ENCODE measurements at regions not wholly inside any gene's neighbourhood (a gene's known extent, or its start where the extent isn't known, plus 50 kb on each side); places are given as distances from the start of the nearest gene placed in this dataset.

DNA sequence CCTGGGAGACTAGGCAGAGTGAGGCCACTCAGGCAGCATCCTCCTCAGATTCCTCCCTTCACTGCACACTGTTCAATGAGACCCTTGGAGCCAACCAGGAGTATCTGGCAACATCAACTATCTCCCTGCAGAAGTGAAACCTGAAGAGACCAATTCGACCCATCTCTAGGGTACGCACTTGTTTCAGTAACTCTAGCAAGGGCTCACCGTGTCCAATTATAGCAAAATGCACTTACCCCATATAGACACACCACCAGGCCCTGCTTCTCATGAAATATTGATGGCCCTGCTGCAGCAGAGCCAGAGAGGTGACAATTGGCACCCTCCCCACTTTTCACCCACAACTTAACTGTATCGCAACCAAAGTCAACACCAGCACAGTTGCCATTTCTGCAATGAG lies 196.1 kb upstream of the IGF1R start:
- Mint-ChIP-seq H3K36me3 (no peaks in the 10 kb centered on the region), H3K4me1 (no peaks in the 10 kb centered on the region), H3K9me3 (no peaks in the 10 kb centered on the region), H3K27me3 (ENCODE audit: low read depth in 3 of 3) (peaks cover 2 to 7% (median 5%) of the 10 kb centered on the region in 3 donors), H3K4me3 (no peak overlapping the region), H3K27ac (no peak overlapping the region)
- no peak for DNase-seq

DNA sequence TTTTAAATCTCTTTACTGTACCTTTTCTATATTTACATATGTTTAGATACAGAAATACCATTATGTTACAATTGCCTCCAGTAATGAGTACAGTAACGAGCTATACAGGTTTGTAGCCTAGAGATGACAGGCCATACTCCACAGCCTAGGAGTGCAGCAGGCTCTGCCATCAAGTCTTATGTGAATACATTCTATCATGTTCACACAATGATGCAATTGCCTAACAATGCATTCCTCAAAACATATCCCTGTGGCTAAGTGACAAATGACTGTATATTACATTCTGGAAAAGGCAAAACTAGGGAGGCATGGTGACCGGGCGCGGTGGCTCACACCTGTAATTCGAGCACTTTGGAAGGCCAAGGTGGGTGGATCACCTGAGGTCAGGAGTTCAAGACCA lies 192.4 kb upstream of the IGF1R start:
- H3K36me3 Mint-ChIP-seq = no peaks in the 10 kb centered on the region
- peaks cover 0 to 4% (median 0%) of the 10 kb centered on the region in 6 donors for H3K9me3 Mint-ChIP-seq
- no peak overlapping the region for H3K4me3 Mint-ChIP-seq
- peaks cover 3 to 9% (median 5%) of the 10 kb centered on the region in 3 donors for H3K27me3 Mint-ChIP-seq (ENCODE audit: low read depth in 3 of 3)
- no peaks in the 10 kb centered on the region for H3K4me1 Mint-ChIP-seq
- no peak overlapping the region for H3K27ac Mint-ChIP-seq
- no peak for DNase-seq

DNA sequence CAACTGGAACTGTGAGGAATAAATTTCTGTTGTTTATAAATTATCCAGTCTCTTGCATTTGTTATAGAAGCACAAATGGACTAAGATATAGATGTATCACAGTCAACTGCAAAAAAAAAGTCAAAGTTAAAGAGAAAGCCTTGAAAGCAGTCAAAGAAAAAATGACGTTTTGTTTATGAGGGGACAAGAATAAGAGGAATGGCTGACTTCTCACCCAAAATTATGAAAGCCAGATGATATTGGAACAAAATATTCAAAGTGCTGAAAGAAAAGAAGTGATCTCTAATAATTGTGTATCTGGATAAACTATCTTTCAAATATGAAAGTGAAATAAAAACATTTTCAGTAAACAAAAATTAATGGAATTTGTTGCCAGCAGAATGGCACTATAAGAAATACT lies 171.8 kb upstream of the IGF1R start:
- H3K27me3 Mint-ChIP-seq (ENCODE audit: low read depth in 3 of 3) = peaks cover 0 to 4% (median 3%) of the 10 kb centered on the region in 3 donors
- H3K9me3 Mint-ChIP-seq = peaks cover 6 to 35% (median 19%) of the 10 kb centered on the region in 6 donors
- no peak for DNase-seq
- peaks cover 0 to 6% (median 0%) of the 10 kb centered on the region in 3 donors for H3K36me3 Mint-ChIP-seq
- no peaks in the 10 kb centered on the region for H3K4me1 Mint-ChIP-seq
- H3K4me3 Mint-ChIP-seq = no peak overlapping the region
- H3K27ac Mint-ChIP-seq = no peak overlapping the region

DNA sequence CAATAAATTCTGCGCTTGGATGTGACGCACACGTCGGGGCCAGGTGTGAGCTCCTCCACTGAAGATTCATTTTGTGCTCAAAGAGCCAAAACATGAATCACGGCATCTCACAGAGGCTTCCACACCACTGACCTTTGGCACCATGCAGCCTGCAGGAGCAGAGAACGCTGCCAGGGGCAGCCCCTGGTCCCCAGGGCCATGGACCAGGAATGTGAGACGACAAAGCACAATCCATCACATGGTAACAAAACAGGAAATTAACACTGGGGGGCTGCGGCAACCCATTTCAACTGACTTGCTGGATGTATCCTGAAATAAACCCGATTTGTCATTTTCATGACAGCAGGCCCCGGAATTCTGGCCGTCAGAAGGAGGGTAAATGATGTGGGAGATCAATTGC lies 167.5 kb upstream of the IGF1R start:
- Mint-ChIP-seq H3K27me3 (ENCODE audit: low read depth in 3 of 3) (peaks cover 0 to 4% (median 0%) of the 10 kb centered on the region in 3 donors), H3K9me3 (peaks cover 5 to 21% (median 14%) of the 10 kb centered on the region in 6 donors), H3K36me3 (peaks cover 0 to under 1% (median 0%) of the 10 kb centered on the region in 3 donors), H3K27ac (no peak overlapping the region), H3K4me3 (no peak overlapping the region), H3K4me1 (no peaks in the 10 kb centered on the region)
- no peak for DNase-seq

DNA sequence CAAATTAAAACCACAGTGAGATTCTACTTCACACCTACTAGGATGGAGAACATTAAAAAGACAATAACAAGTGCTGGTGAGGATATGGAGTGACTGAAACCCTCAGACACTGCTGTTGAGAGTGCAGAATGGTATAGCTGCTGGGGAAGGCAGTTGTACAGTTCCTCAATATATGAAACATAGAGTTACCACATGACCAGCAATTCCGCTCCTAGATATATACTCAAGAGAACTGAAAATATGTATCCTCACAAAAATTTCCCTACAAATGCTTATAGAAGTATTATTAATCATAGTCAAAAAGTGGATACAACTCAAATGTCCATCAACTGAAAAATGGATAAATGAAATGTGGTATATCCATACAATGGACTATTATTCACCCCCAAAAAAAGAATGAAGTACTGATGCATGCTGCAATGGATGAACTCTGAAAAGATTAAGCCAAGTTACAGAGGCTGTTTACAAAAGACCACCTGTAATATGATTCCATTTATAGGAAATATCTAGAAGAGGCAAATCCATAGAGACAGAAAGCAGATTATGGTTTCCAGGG lies 164.7 kb upstream of the IGF1R start:
- H3K4me3 Mint-ChIP-seq = no peak overlapping the region
- H3K36me3 Mint-ChIP-seq = no peaks in the 10 kb centered on the region
- H3K27me3 Mint-ChIP-seq (ENCODE audit: low read depth in 3 of 3) = peaks cover 0 to 4% (median 1%) of the 10 kb centered on the region in 3 donors
- peaks cover 0 to 5% (median 0%) of the 10 kb centered on the region in 6 donors for H3K9me3 Mint-ChIP-seq
- no peaks in the 10 kb centered on the region for H3K4me1 Mint-ChIP-seq
- H3K27ac Mint-ChIP-seq = no peak overlapping the region
- no peak for DNase-seq

DNA sequence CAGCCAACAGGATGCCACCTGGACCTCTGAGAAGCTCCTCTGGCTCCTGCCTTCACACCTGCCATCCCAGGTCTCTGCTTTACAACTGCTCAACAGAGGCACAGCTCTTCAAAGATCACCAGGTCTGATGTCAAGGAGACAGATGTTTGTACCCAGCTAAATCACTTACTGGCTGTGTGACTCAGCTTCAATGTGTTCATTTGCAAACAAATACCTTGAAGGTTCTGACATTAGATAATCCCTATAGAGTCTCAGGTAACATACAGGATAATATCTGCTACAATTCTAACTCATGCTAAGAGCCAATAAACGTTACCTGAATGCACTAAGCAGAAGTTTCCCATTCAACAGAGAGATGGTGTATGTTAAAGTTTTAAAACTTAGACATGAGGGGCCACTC lies 163.4 kb upstream of the IGF1R start:
- no peak overlapping the region for H3K4me3 Mint-ChIP-seq
- no peaks in the 10 kb centered on the region for H3K4me1 Mint-ChIP-seq
- H3K27ac Mint-ChIP-seq = no peak overlapping the region
- DNase-seq = no peak
- H3K27me3 Mint-ChIP-seq (ENCODE audit: low read depth in 3 of 3) = peaks cover 0 to 1% (median 0%) of the 10 kb centered on the region in 3 donors
- peaks cover 0 to 5% (median 0%) of the 10 kb centered on the region in 6 donors for H3K9me3 Mint-ChIP-seq
- no peaks in the 10 kb centered on the region for H3K36me3 Mint-ChIP-seq

DNA sequence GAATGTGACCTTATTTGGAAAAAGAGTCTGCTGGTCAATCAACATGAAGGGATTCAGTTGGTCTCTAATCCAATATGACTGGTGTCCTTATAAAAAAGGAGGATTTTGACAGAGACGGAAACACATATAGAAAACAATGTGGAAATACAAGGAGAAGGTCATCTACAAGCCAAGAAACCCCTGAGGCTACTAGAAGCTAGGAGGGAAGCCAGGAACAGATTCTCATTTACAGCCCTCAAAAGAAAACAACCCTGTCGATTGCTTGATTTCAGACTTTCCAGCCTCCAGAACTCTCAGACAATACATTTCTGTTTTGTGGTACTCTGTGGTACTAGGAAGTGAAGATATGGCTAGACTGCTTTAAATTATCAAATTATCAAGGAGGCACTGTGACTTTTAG lies 162.9 kb upstream of the IGF1R start:
- no peak overlapping the region for H3K4me3 Mint-ChIP-seq
- H3K9me3 Mint-ChIP-seq = peaks cover 0 to 5% (median 0%) of the 10 kb centered on the region in 6 donors
- no peaks in the 10 kb centered on the region for H3K4me1 Mint-ChIP-seq
- no peak overlapping the region for H3K27ac Mint-ChIP-seq
- H3K36me3 Mint-ChIP-seq = no peaks in the 10 kb centered on the region
- no peak for DNase-seq
- peaks cover 0 to 1% (median 0%) of the 10 kb centered on the region in 3 donors for H3K27me3 Mint-ChIP-seq (ENCODE audit: low read depth in 3 of 3)

DNA sequence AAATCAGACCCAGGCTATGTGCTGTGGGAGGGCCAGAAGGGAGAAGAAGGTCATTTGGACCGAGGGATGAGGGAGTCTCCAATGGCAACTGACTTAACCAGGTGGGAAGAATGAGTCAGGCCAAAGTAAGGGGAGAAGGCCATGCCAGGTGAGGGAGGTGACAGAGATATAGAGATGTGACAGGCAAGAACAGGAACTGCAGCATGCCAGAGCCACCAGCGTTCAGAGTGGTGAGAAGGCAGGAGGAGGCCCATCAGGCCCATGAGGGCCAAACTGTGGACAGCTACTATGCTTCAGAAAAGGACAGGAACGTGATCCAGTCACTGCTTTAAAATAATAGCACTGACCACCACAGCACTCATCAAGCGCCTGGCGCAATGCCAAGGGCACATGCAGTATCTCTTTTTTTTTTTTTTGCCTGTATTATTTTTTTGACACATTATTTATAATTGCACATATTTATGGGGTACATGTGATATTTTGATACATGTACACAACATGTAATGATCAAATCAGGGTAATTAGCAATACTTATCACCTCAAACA lies 154.3 kb upstream of the IGF1R start:
- DNase-seq = no peak
- H3K36me3 Mint-ChIP-seq = no peaks in the 10 kb centered on the region
- no peaks in the 10 kb centered on the region for H3K4me1 Mint-ChIP-seq
- H3K27ac Mint-ChIP-seq = no peak overlapping the region
- peaks cover 2 to 12% (median 10%) of the 10 kb centered on the region in 3 donors for H3K27me3 Mint-ChIP-seq (ENCODE audit: low read depth in 3 of 3)
- no peak overlapping the region for H3K4me3 Mint-ChIP-seq
- peaks cover 0 to 5% (median 0%) of the 10 kb centered on the region in 6 donors for H3K9me3 Mint-ChIP-seq

DNA sequence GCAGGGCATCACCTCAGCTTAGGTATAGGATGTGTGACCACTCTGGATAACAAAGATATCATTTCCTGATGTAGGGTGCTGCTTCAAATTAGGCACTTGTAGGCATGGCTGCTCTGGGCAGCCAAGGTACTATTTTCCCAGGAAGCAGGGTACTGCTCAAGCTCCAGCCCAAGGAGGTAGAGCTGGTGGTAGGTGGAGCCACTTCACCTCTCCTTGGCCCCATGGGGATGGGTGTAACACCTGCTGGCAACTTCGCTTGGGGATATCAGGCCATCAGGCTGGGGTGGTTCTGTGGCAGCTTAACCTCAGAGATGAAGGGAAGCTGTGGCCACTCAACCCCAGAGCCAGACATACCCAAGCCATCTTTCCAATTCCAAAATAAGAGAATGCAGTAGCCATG lies 147.1 kb upstream of the IGF1R start:
- H3K4me1 Mint-ChIP-seq = no peaks in the 10 kb centered on the region
- H3K36me3 Mint-ChIP-seq = peaks cover 0 to 8% (median 0%) of the 10 kb centered on the region in 3 donors
- no peak overlapping the region for H3K27ac Mint-ChIP-seq
- no peak for DNase-seq
- H3K27me3 Mint-ChIP-seq (ENCODE audit: low read depth in 3 of 3) = peaks cover 4 to 9% (median 5%) of the 10 kb centered on the region in 3 donors
- peaks cover 0 to 15% (median 7%) of the 10 kb centered on the region in 6 donors for H3K9me3 Mint-ChIP-seq
- H3K4me3 Mint-ChIP-seq = no peak overlapping the region

DNA sequence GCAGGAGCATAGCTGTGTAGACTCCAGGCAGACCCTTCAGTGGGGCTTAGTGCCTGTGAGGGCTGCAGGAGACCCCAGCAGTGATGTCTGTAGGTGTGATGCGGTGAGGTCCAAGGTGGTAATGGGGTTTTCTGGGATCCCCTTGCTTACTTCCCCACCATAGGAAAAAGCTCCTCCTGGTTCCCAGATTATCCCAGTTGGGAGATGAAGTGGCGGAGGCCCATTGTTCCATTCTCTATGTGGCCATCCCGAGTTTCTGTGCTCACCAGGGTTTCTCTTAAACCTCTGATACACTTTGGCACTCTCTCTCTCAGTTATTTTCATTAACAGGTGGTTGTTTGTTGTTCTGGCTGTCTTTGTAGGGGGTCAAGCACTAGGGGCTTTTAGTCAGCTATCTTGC lies 146.7 kb upstream of the IGF1R start:
- Mint-ChIP-seq H3K4me1 (no peaks in the 10 kb centered on the region), H3K27ac (no peak overlapping the region), H3K4me3 (no peak overlapping the region), H3K27me3 (ENCODE audit: low read depth in 3 of 3) (peaks cover 4 to 9% (median 5%) of the 10 kb centered on the region in 3 donors), H3K36me3 (peaks cover 0 to 8% (median 0%) of the 10 kb centered on the region in 3 donors), H3K9me3 (peaks cover 0 to 15% (median 7%) of the 10 kb centered on the region in 6 donors)
- no peak for DNase-seq

DNA sequence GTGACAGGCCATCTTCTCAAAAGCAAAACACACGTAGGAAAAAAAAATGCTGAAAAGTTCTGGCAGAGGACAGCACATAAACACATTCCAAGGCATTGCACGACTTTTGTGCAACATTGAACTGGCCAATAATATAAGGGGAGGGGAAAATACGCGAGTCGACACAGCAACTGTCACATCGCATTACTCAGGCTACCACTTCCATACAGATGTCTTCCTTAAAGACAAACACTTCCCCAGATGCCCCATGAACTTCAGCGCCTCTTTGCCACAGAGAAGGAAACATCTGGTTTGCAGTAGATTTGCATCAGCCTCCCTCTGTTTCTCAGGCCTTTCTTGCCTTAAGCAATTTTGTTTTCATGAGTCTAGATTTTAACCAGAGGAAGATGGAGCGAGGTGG lies 144.4 kb upstream of the IGF1R start:
- Mint-ChIP-seq H3K36me3 (peaks cover 0 to 8% (median 0%) of the 10 kb centered on the region in 3 donors), H3K27me3 (ENCODE audit: low read depth in 3 of 3) (peaks cover 5 to 10% (median 6%) of the 10 kb centered on the region in 3 donors), H3K9me3 (peaks cover 0 to 10% (median 7%) of the 10 kb centered on the region in 6 donors), H3K4me3 (no peak overlapping the region), H3K4me1 (no peaks in the 10 kb centered on the region), H3K27ac (no peak overlapping the region)
- DNase-seq = no peak

DNA sequence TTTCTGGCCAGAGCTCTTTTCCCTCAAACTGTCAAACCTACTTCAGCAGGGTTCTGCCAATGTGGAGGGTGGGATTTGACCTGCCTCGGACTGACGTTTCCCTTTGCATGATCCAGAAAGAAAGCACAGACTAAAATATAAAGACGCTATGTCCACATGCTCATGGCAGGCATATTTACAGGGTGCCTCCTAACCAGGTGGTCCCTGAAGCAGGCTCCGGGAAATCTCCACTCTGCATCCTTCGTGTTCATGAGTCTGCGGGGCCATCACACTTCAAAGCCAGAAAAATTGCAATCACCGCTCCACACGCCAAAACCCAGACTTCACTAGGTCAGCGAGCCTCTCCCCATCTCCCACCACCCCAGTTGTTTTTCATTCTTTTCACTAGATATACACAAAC lies 143.3 kb upstream of the IGF1R start:
- no peak for DNase-seq
- no peak overlapping the region for H3K27ac Mint-ChIP-seq
- H3K27me3 Mint-ChIP-seq (ENCODE audit: low read depth in 3 of 3) = peaks cover 5 to 13% (median 9%) of the 10 kb centered on the region in 3 donors
- no peak overlapping the region for H3K4me3 Mint-ChIP-seq
- no peaks in the 10 kb centered on the region for H3K36me3 Mint-ChIP-seq
- no peaks in the 10 kb centered on the region for H3K4me1 Mint-ChIP-seq
- peaks cover 0 to under 1% (median 0%) of the 10 kb centered on the region in 6 donors for H3K9me3 Mint-ChIP-seq

DNA sequence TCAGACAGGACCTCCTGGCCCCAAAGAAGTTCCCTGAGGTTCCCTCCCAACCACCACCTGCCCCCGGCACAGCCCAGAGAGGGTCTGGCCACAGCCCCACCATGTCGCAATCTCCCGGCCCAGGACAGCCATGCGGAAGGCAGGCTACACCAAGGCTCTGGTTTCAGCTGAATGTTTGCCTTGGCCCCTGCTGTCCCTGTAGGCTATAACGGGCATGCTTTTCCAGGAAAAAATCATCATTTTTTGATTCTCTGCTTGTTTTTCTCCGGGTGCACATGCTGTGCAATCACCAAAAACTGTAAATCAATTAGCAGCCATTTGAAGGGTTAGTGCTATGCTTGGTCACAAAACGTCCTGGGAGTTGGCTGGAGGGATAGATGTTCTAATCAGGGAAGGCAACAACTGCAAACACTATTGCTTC lies 142.7 kb upstream of the IGF1R start:
- Mint-ChIP-seq H3K36me3 (no peaks in the 10 kb centered on the region), H3K9me3 (no peaks in the 10 kb centered on the region), H3K27ac (no peak overlapping the region), H3K27me3 (ENCODE audit: low read depth in 3 of 3) (peaks cover 5 to 14% (median 13%) of the 10 kb centered on the region in 3 donors), H3K4me3 (no peak overlapping the region), H3K4me1 (no peaks in the 10 kb centered on the region)
- DNase-seq = no peak

DNA sequence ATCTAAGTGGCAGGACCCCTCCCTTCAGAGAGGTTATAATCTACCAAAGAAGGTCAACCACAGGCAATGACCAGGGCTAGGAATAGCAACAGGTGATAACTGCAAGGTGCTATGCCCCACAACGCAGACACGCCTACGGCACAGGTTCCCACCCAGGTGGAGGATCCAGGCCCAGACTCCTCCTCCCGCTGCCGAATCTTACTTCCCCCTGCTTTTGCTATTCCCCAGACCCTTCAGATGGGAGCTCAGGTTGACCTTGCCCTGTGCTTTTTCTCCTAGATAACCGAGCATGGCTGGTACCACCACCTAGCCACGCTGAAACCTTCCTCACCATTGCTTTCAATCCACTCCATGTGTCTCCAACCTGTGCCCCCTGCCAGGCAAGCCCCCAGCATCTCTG lies 142.2 kb upstream of the IGF1R start:
- H3K27me3 Mint-ChIP-seq (ENCODE audit: low read depth in 3 of 3) = peaks cover 5 to 15% (median 13%) of the 10 kb centered on the region in 3 donors
- no peak overlapping the region for H3K27ac Mint-ChIP-seq

DNA sequence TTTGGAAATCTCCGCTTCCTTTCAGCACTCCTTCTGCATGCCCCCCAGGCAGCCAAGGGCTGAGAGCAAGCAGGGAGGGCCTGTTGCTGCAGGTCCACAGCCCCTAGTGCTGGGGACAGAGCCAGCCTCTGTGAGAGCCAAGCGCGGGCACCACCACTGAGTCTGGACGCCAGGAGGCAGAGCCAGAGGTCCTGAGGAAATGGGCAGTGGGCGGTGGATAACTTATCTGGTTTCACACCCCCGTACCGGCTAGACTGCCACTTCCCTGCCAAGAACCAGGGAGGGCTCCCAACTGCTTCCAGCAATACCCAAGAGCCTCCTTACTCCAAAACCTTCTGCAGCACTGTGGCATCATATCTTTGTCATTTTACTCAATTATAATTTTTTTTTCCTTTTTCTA lies 141.6 kb upstream of the IGF1R start:
- Mint-ChIP-seq H3K27me3 (ENCODE audit: low read depth in 3 of 3) (peaks cover 5 to 15% (median 13%) of the 10 kb centered on the region in 3 donors), H3K27ac (no peak overlapping the region), H3K9me3 (no peaks in the 10 kb centered on the region), H3K36me3 (no peaks in the 10 kb centered on the region), H3K4me1 (no peaks in the 10 kb centered on the region), H3K4me3 (no peak overlapping the region)
- DNase-seq = no peak

More for the DNA sequence above, 142.2 kb upstream of the IGF1R start:
- Mint-ChIP-seq H3K9me3 (no peaks in the 10 kb centered on the region), H3K4me3 (no peak overlapping the region), H3K4me1 (no peaks in the 10 kb centered on the region), H3K36me3 (no peaks in the 10 kb centered on the region)
- no peak for DNase-seq

Measured in immature natural killer cell (primary cell).